ENCODE measurements at regions not wholly inside any gene's neighbourhood (a gene's known extent, or its start where the extent isn't known, plus 50 kb on each side); places are given as distances from the start of the nearest gene placed in this dataset.
A peak's percentile ranks its signal among the peaks of the same experiment; 100 is the strongest.

DNA sequence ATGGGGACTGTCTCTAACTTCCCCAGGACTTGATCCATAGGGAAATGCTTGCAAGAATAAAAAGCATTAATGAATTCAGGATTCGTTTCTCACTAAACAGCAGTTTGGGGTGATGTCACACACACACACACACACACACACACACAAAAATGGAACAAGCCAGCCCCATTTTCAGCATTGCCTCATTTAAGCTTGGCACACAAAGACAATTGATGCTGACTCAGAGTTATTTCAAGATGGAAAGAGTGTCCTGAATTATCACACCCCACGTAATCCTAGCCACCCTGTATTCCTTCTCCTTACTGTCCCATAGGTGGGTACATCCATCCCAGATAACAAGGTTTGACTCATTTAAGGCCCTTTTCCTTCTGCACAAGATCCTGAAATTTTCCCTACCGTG is 345.1 kb upstream of the HS3ST1 start:
- Histone ChIP-seq H3K27me3 (no peaks in the 10 kb centered on the region), H3K9me3 (no peaks in the 10 kb centered on the region), H3K4me3 (no peak overlapping the region), H3K36me3 (no peaks in the 10 kb centered on the region), H3K27ac (no peak overlapping the region), H3K4me1 (no peaks in the 10 kb centered on the region)
- in situ Hi-C loops (cut with MboI; ENCODE audit: low sequenced_read_pairs in 4 of 4), result loop anchor here in 1 of 4 donors (25.0 kb wide), 1 partner anchor 864 kb away; no protein-coding TSS in a partner anchor
- DNase-seq (no peak), ATAC-seq (no peak)
- intact Hi-C loops (cut with DNase I; ENCODE audit: low total_unique reads), result no loop called here
- no peak for TF ChIP-seq POLR2A (IDR thresholded peaks at IDR 0.05)
- TF ChIP-seq, protein P1, sequence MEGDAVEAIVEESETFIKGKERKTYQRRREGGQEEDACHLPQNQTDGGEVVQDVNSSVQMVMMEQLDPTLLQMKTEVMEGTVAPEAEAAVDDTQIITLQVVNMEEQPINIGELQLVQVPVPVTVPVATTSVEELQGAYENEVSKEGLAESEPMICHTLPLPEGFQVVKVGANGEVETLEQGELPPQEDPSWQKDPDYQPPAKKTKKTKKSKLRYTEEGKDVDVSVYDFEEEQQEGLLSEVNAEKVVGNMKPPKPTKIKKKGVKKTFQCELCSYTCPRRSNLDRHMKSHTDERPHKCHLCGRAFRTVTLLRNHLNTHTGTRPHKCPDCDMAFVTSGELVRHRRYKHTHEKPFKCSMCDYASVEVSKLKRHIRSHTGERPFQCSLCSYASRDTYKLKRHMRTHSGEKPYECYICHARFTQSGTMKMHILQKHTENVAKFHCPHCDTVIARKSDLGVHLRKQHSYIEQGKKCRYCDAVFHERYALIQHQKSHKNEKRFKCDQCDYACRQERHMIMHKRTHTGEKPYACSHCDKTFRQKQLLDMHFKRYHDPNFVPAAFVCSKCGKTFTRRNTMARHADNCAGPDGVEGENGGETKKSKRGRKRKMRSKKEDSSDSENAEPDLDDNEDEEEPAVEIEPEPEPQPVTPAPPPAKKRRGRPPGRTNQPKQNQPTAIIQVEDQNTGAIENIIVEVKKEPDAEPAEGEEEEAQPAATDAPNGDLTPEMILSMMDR (IDR thresholded peaks at IDR 0.05 in 4 of 5, conservative IDR thresholded peaks at IDR 0.05 in 1 of 5), result no peak

DNA sequence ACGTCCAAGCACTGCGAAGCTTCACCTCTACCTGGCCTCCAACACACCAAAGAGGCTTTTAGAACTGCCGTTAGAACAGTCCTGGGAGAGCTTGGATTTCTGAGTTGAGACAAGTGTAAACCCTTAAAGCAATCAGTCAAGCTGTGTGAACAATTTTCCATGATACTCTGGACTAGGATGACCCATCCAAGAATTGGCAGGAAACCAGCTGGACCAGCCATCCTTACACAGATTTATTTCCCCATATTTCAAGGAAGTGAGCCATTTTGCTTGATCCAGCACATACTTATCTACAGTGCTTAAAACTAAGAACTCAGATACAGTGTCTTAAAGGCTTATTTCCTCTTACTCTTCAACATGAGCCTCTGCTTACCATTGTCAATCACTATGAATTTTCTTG is 340.7 kb upstream of the HS3ST1 start:
- ATAC-seq (no peak), DNase-seq (no peak)
- no peak overlapping the region for H3K27ac ChIP-seq
- H3K4me1 ChIP-seq, result no peaks in the 10 kb centered on the region
- TF ChIP-seq POLR2A (IDR thresholded peaks at IDR 0.05), result no peak
- TF ChIP-seq, protein P1 (IDR thresholded peaks at IDR 0.05 in 4 of 5, conservative IDR thresholded peaks at IDR 0.05 in 1 of 5), result no peak
- no peaks in the 10 kb centered on the region for H3K27me3 ChIP-seq
- intact Hi-C loops (cut with DNase I; ENCODE audit: low total_unique reads), result no loop called here
- no peaks in the 10 kb centered on the region for H3K36me3 ChIP-seq
- in situ Hi-C loops (cut with MboI; ENCODE audit: low sequenced_read_pairs in 4 of 4), result loop anchor here in 1 of 4 donors (25.0 kb wide), 1 partner anchor 868 kb away; no protein-coding TSS in a partner anchor
- H3K9me3 ChIP-seq, result no peaks in the 10 kb centered on the region
- H3K4me3 ChIP-seq, result no peak overlapping the region

DNA sequence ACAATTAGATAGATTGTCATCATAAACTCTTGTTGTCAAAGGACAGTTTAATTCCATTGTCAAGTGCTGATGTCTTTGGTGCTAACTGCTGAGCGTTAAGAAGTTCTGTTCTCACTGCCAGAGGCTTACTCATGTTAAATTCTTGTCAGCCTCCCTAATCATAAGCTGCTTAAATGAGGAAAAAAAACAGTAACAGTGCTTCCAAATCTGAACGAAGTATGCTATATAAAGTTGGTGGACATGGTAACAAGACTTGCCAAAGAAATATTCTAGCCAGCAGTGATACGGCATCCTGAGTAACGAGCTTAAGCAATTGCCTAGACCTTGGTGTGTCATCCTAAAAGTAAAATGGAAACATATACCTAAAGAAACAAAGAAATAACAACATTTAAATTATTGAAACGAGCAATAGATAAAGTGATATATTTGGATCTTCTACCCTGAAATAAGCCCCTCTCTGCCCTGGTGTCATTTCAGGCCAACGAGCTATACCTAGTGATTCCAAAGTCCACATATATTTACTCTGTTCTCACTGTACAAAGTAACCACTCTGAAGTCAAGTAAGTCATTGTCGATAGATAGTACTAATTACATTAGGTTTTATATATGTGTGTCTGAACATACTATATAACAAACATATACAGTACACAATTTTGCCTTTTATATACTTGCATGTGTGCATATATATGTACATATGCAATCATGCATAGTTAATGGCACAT is 339.7 kb upstream of the HS3ST1 start:
- in situ Hi-C loops (cut with MboI; ENCODE audit: low sequenced_read_pairs in 4 of 4) (loop anchor here in 1 of 4 donors (25.0 kb wide), 1 partner anchor 869 kb away; no protein-coding TSS in a partner anchor), intact Hi-C loops (cut with DNase I; ENCODE audit: low total_unique reads) (no loop called here)
- Histone ChIP-seq H3K9me3 (no peaks in the 10 kb centered on the region), H3K4me3 (no peak overlapping the region), H3K27me3 (no peaks in the 10 kb centered on the region), H3K27ac (no peak overlapping the region), H3K36me3 (no peaks in the 10 kb centered on the region), H3K4me1 (no peaks in the 10 kb centered on the region)
- TF ChIP-seq POLR2A (IDR thresholded peaks at IDR 0.05), result no peak
- TF ChIP-seq, protein P1 (IDR thresholded peaks at IDR 0.05 in 4 of 5, conservative IDR thresholded peaks at IDR 0.05 in 1 of 5), result no peak
- ATAC-seq (no peak), DNase-seq (no peak)

DNA sequence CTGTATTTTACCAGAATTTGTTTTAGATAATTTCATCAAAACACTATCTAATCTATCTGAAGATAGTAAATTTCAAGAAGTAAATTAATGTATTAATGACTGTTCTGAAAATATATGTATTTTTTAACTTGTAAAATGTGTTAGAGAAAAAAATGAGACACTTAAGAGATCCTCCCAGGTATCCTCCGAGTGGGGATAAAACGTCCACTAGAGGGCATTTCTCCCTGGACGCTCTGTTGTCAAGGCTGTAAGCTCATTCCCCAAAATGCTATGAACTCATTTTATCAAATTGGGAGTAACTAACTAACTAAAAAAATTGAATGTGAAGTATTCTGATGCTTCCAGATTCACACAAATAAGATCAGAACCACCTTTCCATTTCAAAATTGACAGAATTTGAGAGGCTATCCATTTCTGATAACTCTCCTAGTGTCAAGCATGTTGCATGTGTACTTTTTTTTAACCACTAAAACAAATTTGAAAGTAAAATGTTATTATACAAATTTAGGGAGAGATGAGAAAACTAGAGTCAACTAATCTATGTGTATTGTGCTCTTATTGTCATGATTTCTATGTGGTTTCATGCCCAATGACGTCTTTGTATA is 337.3 kb upstream of the HS3ST1 start:
- no peak for DNase-seq
- no peaks in the 10 kb centered on the region for H3K36me3 ChIP-seq
- no peaks in the 10 kb centered on the region for H3K4me1 ChIP-seq
- no peaks in the 10 kb centered on the region for H3K27me3 ChIP-seq
- no peaks in the 10 kb centered on the region for H3K9me3 ChIP-seq
- H3K4me3 ChIP-seq, result no peak overlapping the region
- intact Hi-C loops (cut with DNase I; ENCODE audit: low total_unique reads) (no loop called here), in situ Hi-C loops (cut with MboI; ENCODE audit: low sequenced_read_pairs in 4 of 4) (loop anchor here in 1 of 4 donors (25.0 kb wide), 1 partner anchor 871 kb away; no protein-coding TSS in a partner anchor)
- ATAC-seq, result no peak
- TF ChIP-seq POLR2A (IDR thresholded peaks at IDR 0.05), result no peak
- TF ChIP-seq, protein P1 (IDR thresholded peaks at IDR 0.05 in 4 of 5, conservative IDR thresholded peaks at IDR 0.05 in 1 of 5), result peak in 2 of 5 experiments; percentile 37 to 45
- no peak overlapping the region for H3K27ac ChIP-seq
